HUES6 (cell line): ENCODE measurements at regions not wholly inside any gene's neighbourhood (a gene's known extent, or its start where the extent isn't known, plus 50 kb on each side); places are given as distances from the start of the nearest gene placed in this dataset.
"Not testable (repeated sequence)": the region's sequence is repeated elsewhere in the genome, so short reads cannot be mapped to it uniquely, and the experiment has no call there.

Experiments
- H3K27ac ChIP-seq: 2 replicates; pipeline ENCODE4 v1.7.0; 2013; ENCODE audit warnings: low read depth, mild to moderate bottlenecking, low read length, inconsistent platforms
- H3K27me3 ChIP-seq: 2 replicates; pipeline ENCODE4 v1.6.1; 2013; ENCODE audit warnings: low read length; ENCODE audit not compliant: control insufficient read depth, insufficient read depth
- H3K36me3 ChIP-seq: 2 replicates; pipeline ENCODE4 v1.6.1; 2013; ENCODE audit warnings: low read length; ENCODE audit not compliant: control insufficient read depth, insufficient read depth
- H3K4me1 ChIP-seq: 2 replicates; pipeline ENCODE4 v1.6.1; 2013; ENCODE audit warnings: low read length; ENCODE audit not compliant: control insufficient read depth, insufficient read depth
- H3K4me3 ChIP-seq: 2 replicates; pipeline ENCODE4 v1.5.1; 2013; ENCODE audit warnings: low read depth, low read length
- H3K9ac ChIP-seq: one replicate; pipeline ENCODE4 v1.6.1; 2013; ENCODE audit warnings: mild to moderate bottlenecking, low read length
- H3K9me3 ChIP-seq: 2 replicates; pipeline ENCODE4 v1.6.1; 2013; ENCODE audit warnings: low read depth, low read length; ENCODE audit not compliant: control insufficient read depth, insufficient read depth

GRCh38 chr2:8558956-8559355, 122.9 kb upstream of the ID2 start:
- peaks cover 22% of the 10 kb centered on the region for H3K9me3 ChIP-seq

GRCh38 chr2:8559805-8560204, 122.1 kb upstream of the ID2 start:
- Histone ChIP-seq H3K9ac (no peak overlapping the region), H3K4me3 (no peak overlapping the region), H3K4me1 (no peaks in the 10 kb centered on the region), H3K9me3 (peaks cover 22% of the 10 kb centered on the region), H3K36me3 (no peaks in the 10 kb centered on the region), H3K27ac (no peak overlapping the region), H3K27me3 (no peaks in the 10 kb centered on the region)

More at GRCh38 chr2:8558956-8559355, 122.9 kb upstream of the ID2 start:
- H3K27ac ChIP-seq: no peak overlapping the region
- H3K27me3 ChIP-seq: no peaks in the 10 kb centered on the region
- H3K36me3 ChIP-seq: no peaks in the 10 kb centered on the region
- H3K9ac ChIP-seq: no peak overlapping the region
- H3K4me1 ChIP-seq: no peaks in the 10 kb centered on the region
- no peak overlapping the region for H3K4me3 ChIP-seq

GRCh38 chr2:8561692-8562091, 120.2 kb upstream of the ID2 start:
- H3K36me3 ChIP-seq, H3K4me3 ChIP-seq, H3K4me1 ChIP-seq, H3K9ac ChIP-seq, H3K27ac ChIP-seq, H3K27me3 ChIP-seq: not testable (repeated sequence)
- H3K9me3 ChIP-seq: peaks cover 18% of the 10 kb centered on the region

- Histone ChIP-seq H3K27me3 (no peaks in the 10 kb centered on the region), H3K9me3 (peaks cover 7% of the 10 kb centered on the region; the same call in 1 of the 2 replicates), H3K4me3 (no peak overlapping the region), H3K27ac (no peak overlapping the region), H3K9ac (no peak overlapping the region), H3K4me1 (no peaks in the 10 kb centered on the region), H3K36me3 (no peaks in the 10 kb centered on the region)
Observed at GRCh38 chr2:8563814-8564474, 117.9 kb upstream of the ID2 start.

GRCh38 chr2:8564475-8564874, 117.4 kb upstream of the ID2 start:
- Histone ChIP-seq H3K27me3 (no peaks in the 10 kb centered on the region), H3K9ac (no peak overlapping the region), H3K4me3 (no peak overlapping the region), H3K36me3 (no peaks in the 10 kb centered on the region), H3K4me1 (no peaks in the 10 kb centered on the region), H3K9me3 (peaks cover 7% of the 10 kb centered on the region; the same call in 1 of the 2 replicates), H3K27ac (no peak overlapping the region)

GRCh38 chr2:8565399-8566154, 116.3 kb upstream of the ID2 start:
- Histone ChIP-seq H3K4me3 (no peak overlapping the region), H3K27ac (no peak overlapping the region), H3K4me1 (no peaks in the 10 kb centered on the region), H3K27me3 (no peaks in the 10 kb centered on the region), H3K9ac (no peak overlapping the region), H3K36me3 (no peaks in the 10 kb centered on the region), H3K9me3 (peaks cover 7% of the 10 kb centered on the region; the same call in 1 of the 2 replicates)

- no peak overlapping the region for H3K27ac ChIP-seq
- no peak overlapping the region for H3K9ac ChIP-seq
- no peaks in the 10 kb centered on the region for H3K4me1 ChIP-seq
- H3K9me3 ChIP-seq: peaks cover 7% of the 10 kb centered on the region; the same call in 1 of the 2 replicates
- H3K36me3 ChIP-seq: no peaks in the 10 kb centered on the region
- H3K4me3 ChIP-seq: no peak overlapping the region
- H3K27me3 ChIP-seq: no peaks in the 10 kb centered on the region
Observed at GRCh38 chr2:8566155-8566670, 115.6 kb upstream of the ID2 start.

GRCh38 chr2:8566774-8567468, 114.9 kb upstream of the ID2 start:
- Histone ChIP-seq H3K36me3 (no peaks in the 10 kb centered on the region), H3K4me3 (no peak overlapping the region), H3K9me3 (peaks cover 6% of the 10 kb centered on the region; the same call in 1 of the 2 replicates), H3K4me1 (no peaks in the 10 kb centered on the region), H3K9ac (no peak overlapping the region), H3K27ac (no peak overlapping the region), H3K27me3 (no peaks in the 10 kb centered on the region)

GRCh38 chr2:8567469-8568260, 114.2 kb upstream of the ID2 start:
- Histone ChIP-seq H3K4me1 (peaks cover 7% of the 10 kb centered on the region; the same call in 1 of the 2 replicates), H3K27me3 (no peaks in the 10 kb centered on the region), H3K9me3 (no peaks in the 10 kb centered on the region), H3K9ac (no peak overlapping the region), H3K27ac (no peak overlapping the region), H3K4me3 (no peak overlapping the region), H3K36me3 (no peaks in the 10 kb centered on the region)

GRCh38 chr2:8568543-8569302, 113.1 kb upstream of the ID2 start:
- H3K9ac ChIP-seq: no peak overlapping the region
- H3K9me3 ChIP-seq: no peaks in the 10 kb centered on the region
- no peaks in the 10 kb centered on the region for H3K36me3 ChIP-seq
- H3K27me3 ChIP-seq: no peaks in the 10 kb centered on the region
- H3K4me3 ChIP-seq: no peak overlapping the region
- H3K27ac ChIP-seq: no peak overlapping the region
- peaks cover 17% of the 10 kb centered on the region for H3K4me1 ChIP-seq
